GM19328 (cell line): ENCODE measurements at regions not wholly inside any gene's neighbourhood (a gene's known extent, or its start where the extent isn't known, plus 50 kb on each side); places are given as distances from the start of the nearest gene placed in this dataset.

Source experiments
- ATAC-seq: cut with Tn5 transposase; IDR thresholded peaks from one replicate; pipeline ENCODE4 v1.9.1; 2021; ENCODE audit warnings: mild to moderate bottlenecking, moderate library complexity; ENCODE audit not compliant: unreplicated experiment

DNA sequence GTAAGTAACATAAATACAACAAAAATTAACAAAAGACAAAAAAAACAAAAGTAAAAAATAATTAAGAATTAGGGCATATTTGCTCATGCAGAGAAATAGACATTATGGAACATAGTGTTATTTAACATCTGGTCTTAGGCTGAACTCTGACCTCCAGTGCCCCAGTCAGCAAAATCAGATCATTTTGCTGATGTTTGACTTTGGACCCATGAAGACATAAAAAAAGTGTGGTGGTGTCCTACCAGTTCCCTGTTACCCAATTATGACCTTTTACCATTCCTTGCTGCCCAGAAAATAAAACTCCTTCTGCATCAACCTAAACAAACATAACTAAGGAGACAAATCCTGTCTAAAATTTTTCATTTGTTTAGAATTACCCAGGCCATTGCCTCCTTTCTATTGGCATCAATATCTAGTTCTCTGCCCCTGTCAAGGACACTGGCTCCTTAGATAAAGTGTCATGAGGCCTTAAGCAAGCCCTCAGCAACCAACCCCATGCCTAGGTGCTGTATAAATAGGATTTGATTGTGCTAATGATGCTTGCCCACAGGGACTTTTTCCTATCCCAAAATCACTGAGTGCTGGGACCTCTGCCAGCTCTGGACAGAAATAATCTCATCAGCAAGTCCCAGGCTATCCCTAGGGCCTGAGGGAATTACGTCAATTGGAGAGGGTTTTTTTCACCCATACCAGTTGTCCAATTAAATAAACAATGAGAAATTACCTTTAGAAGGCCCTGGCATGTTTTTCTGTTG lies 334.5 kb upstream of the UMPS start:
- ATAC-seq, result no peak

DNA sequence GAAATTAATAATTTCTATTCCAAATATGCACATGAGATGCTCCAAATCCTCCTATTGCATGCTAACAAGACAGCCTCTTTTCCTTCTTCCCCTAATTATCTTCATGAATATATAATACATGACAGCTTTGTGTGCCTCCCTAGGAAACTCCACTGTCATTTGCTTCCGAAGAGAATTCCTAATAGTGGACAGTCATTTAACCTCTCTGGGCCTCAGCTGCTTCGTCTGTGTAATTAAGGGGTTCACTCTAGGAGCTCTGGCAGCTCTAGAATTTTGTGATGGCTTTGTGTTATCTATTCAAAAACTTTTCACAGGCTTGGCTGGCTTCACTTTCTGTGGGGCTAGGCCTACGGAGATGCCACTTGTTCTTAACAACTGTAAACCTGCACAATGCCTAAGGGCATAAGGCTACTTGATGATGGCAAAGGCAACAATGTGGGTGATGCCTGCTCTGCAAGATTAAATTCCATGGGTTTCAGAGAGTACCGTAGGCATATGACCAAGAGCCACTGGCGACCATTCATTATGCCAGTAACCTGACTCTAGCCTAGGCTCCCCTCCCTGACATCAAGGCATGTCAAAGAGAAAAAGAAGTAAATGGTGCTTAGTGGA lies 333.8 kb upstream of the UMPS start:
- ATAC-seq, result no peak

DNA sequence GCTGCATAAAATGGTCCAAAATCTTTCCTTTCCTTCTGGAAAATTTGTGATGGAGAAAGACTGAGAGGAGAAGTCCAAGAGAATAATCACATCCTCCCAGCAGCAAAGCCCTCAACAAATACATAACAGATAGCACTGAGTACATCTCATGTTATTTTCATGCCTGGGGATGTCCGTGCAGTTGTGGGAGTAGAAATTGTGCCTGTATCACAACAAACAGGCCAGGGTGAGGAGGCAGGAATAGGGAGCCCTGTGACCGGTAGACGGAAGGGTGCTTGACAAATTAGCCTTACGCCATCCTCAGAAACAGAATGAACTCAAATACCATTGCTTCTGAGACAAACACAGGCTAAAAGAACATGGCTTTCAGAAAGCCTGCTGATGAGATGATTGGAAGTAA lies 333.2 kb upstream of the UMPS start:
- no peak for ATAC-seq

- ATAC-seq, result no peak
These were observed 331.7 kb upstream of the UMPS start for GRCh38 chr3:124398594-124398993.

DNA sequence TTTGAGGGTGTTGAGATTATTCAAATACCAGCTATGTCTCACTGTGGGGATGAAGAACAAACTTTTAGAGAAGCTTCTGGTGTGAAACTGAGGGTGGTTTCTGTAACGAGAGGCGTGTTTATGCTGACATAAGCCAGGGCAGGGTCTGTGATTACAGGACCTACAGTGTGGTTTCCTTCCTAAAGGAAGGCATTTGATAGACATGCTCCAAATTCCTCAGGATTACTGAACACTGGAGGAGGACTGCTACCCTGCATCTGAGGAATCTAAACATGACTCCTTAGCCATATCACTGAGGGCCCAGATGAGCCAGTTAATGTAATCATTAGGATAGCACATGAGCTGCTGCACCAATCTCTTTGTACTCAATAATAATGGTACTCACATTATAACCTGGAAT lies 328.4 kb upstream of the UMPS start:
- no peak for ATAC-seq

GRCh38 chr3:124402791-124403190 lies 327.5 kb upstream of the UMPS start:
- ATAC-seq, result no peak

DNA sequence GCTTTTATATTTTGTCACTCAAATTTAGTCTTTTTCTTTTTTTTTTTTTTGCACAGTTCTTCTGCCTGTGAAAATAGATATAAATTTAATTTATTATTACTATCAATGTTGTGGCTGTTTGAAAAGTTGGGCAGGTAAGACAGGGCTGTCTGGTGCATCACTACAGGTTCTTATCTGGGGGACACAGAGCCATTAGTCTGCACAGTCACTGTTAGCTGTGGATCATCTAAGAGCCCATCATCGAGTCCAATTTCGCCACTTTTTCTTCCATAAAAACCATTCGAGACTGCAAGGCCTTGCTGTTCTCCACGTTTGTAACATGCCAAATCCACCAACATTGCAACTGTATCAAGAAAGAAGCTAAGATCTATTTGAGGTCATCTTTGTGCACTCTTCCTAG lies 325.6 kb upstream of the UMPS start:
- no peak for ATAC-seq

DNA sequence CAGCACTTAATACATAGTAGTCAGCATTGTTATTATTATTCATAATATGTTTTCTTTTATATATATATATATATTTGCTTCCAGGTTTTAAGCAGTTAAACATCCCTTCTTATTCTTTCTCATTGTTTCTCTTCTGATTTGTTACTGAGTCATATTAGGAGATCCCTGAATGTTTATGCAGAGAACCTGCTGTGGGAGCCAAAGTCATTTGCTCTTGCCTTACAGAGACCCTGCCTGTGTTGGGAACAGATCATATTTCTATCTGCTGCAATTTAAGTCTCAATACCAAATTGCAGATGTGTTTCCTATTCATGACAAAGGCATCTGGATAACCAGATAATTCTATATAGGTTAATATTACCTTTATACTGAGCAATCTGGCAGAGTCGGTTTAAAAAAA lies 323.0 kb upstream of the UMPS start:
- no peak for ATAC-seq

DNA sequence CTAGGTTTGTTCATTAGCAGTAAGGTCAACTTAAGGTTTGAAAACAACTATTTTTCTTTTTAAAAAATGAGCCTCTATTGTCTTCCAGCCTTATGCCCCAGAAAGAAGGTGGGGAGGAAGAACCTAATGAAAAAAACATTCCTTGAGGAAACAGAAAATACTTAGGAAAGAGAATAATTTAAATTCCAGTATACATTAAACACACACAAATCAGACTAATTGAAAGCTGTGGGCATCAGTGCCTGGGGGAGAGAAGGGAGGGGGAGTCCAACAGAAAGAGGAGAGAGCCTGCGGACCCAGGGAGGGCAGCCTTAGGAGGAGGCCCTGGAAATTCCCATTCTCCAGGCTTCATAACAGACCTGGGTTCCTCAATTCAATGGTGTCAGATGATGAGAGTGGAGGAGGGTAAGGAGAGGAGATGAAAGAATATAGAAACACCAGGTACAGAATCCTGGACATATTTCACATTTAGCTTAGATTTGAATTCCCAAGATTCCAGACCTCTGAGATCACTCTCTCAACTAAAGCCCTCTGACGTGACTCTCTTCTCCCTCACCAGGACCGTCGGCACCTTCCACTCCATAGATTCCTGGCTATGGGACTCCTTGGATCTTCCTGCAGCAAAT lies 320.5 kb upstream of the UMPS start:
- ATAC-seq, result no peak

- ATAC-seq, result no peak
These were observed 319.8 kb upstream of the UMPS start for GRCh38 chr3:124410471-124410870.

DNA sequence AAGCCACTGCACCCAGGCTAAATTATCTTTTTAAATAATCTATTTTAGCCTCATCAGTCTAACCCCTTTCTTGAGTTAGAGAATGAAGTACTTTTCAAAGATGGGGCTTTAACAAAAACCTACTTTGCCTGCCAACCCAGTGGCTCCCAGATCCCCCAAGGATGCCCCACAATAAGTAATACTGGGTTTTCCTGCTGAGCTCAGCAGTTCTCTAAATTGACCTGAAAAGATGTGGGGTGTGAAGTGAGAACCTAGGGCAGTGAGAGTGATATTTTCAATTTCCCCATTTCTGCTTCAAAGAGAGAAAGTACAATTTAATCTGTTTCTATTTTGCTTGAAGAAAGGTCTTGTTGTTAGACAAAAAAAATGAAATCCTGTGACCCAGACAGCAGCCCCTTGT lies 318.5 kb upstream of the UMPS start:
- no peak for ATAC-seq

DNA sequence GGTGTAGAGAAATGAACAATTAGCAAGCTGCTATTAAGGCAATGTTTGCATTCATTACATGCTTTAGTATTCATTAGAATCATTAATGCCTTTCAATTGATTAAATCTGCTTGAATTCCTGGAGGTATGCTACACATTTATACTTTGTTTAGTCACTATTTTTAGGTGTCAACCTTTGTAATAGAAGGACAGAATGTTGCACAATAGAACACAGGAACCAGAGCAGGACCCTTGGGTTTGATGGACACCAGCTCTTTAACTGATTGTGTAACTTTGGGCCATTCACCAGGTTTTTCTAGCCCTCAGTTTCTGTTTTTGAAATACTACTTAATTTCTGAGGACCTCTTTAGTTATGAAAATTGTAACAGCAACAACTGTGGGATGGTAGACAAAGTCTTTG lies 317.6 kb upstream of the UMPS start:
- no peak for ATAC-seq

DNA sequence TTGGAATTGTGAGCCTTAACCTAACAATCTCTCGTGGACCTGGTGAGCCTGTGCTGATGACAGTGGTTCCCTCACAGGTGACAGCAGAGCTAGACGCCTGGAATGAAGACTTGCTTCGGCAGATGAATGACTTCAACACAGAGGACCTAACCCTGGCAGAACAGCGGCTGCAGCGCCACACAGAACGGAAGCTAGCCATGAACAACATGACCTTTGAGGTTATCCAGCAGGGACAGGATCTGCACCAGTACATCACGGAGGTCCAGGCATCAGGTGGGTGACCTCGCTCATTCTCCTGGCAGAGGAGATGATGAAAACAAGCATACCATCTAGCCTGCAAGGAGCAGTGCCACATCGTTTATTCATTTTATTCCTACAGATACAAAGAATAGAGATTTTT lies 316.9 kb upstream of the UMPS start:
- ATAC-seq, result no peak

DNA sequence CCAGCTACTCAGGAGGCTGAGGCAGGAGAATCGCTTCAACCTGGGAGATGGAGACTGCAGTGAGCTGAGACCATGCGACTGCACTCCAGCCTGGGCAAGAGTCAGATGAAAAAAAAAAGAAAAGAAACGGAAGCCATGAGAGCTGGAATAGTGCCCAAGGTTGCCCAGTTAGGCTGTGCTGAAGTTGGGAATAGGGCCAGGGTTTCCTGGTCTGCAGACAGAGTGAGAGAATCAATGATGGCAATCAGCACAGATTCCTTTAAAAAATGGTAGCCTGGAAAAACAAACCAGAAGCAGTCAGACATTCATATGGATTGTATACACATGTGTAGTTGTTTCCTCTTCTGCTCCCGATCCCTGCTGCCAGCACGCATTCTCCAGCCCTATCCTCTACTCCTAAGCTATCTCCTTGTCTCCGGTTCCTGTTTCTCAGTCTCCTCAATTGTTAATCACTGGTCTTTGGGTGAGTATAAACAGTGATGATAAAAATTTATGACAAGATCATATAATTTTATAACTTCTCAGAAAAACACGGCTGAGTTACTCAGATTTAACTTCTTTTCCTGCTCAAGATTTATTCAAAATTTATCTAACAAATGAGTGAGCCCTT lies 316.2 kb upstream of the UMPS start:
- ATAC-seq, result no peak

DNA sequence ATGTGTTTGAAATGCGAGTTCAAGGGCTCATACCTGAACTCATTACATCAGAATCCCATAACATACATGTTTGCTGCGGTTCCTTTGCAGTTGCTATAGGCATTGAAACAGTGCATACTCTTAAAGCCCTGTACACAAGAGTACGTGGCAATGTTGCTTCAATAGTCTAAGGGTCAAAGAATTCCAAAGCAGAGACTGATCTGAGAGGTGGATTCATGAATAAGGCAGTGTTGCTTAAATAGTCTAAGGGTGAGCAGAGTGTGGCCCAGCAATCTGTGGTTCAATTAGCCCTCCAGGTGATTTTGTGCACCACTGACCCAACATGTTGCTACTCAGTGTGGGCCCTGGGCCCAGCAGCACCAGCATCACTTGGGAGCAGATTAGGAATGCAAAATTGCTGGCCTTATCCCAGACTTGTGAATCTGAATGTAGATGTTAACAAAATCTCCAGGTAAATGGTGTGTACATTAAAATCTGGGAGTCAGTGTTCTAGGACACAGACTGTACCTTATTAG lies 314.7 kb upstream of the UMPS start:
- ATAC-seq, result no peak

- no peak for ATAC-seq
These were observed 310.9 kb upstream of the UMPS start for GRCh38 chr3:124419303-124419702.

GRCh38 chr3:124420392-124420791 lies 309.9 kb upstream of the UMPS start:
- no peak for ATAC-seq

DNA sequence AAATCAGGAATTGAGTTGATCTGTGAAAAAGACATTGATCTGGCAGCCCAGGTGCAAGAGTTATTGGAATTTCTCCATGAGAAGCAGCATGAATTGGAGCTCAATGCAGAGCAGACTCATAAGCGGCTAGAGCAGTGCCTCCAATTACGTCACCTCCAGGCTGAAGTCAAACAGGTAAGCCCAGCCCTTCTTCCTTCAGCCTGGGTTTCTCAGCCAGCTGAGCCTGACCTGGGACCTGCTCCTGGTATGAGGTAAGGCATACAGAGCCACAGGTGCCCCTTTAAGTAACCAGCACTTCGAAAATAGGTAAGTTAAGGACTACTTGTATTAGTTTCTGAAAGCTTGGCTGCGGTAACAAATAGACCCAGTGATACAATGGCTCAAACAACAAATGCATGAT lies 307.4 kb upstream of the UMPS start:
- no peak for ATAC-seq

- no peak for ATAC-seq
These were observed 305.9 kb upstream of the UMPS start for GRCh38 chr3:124424396-124424795.

GRCh38 chr3:124425972-124426371 lies 304.3 kb upstream of the UMPS start:
- ATAC-seq, result no peak

GRCh38 chr3:124428372-124429128 lies 301.7 kb upstream of the UMPS start:
- ATAC-seq, result no peak
